Peyer's patch (tissue), 4 donors: ENCODE measurements at regions not wholly inside any gene's neighbourhood (a gene's known extent, or its start where the extent isn't known, plus 50 kb on each side); places are given as distances from the start of the nearest gene placed in this dataset.
A peak's percentile ranks its signal among the peaks of the same experiment; 100 is the strongest.

ENCODE experiments used
- CTCF ChIP-seq, 6 experiments: fragments of 450-650 bp in 4 of 6; fragments of 200-600 bp in 2 of 6; sonication (generic) in 1 of 6; IDR thresholded peaks; one replicate each; pipeline ENCODE4 v1.5.1; 2017 to 2019; ENCODE audit warnings: antibody characterized with exemption in 6 of 6, mild to moderate bottlenecking in 3 of 6, moderate library complexity in 1 of 6
- POLR2A ChIP-seq, 2 donors: fragments of 450-650 bp; IDR thresholded peaks; one replicate each; pipeline ENCODE4 v1.5.1; 2017; ENCODE audit warnings: antibody characterized with exemption in 2 of 2, mild to moderate bottlenecking in 2 of 2, moderate library complexity in 2 of 2

- TF ChIP-seq POLR2A (IDR thresholded peaks at IDR 0.05), result no peak
- TF ChIP-seq CTCF (IDR thresholded peaks at IDR 0.05), result peak in 2 of 6 experiments; percentile 18 to 26
These were observed 627.6 kb upstream of the SGCD start for GRCh38 chr5:155699385-155699784.
